Uterus (tissue), 3 donors: ENCODE measurements at regions not wholly inside any gene's neighbourhood (a gene's known extent, or its start where the extent isn't known, plus 50 kb on each side); places are given as distances from the start of the nearest gene placed in this dataset.

Experiments used
- DNase-seq, 2 donors: peaks; one replicate each; pipeline ENCODE4 v3.0.0-alpha.2; 2019 to 2020
- H3K27ac ChIP-seq, 2 donors: fragments of 200-600 bp; sonication (generic); 1 replicate in 1 of 2; 2 replicates in 1 of 2; pipeline ENCODE4 v1.5.1; 2016 to 2018
- H3K27me3 ChIP-seq, 2 donors: fragments of 200-600 bp; sonication (generic); one replicate each; pipeline ENCODE4 v1.5.1; 2018 to 2019; ENCODE audit warnings: control low read depth in 1 of 2
- H3K36me3 ChIP-seq, 2 donors: fragments of 200-600 bp; sonication (generic); one replicate each; pipeline ENCODE4 v1.5.1; 2019; ENCODE audit warnings: control low read depth in 1 of 2
- H3K4me1 ChIP-seq, 2 donors: fragments of 200-600 bp; sonication (generic); one replicate each; pipeline ENCODE4 v1.5.1; 2018 to 2019; ENCODE audit warnings: control low read depth in 1 of 2
- H3K4me3 ChIP-seq, 2 donors: fragments of 200-600 bp; sonication (generic); 1 replicate in 1 of 2; 2 replicates in 1 of 2; pipeline ENCODE4 v1.5.1; 2018 to 2019; ENCODE audit warnings: mild to moderate bottlenecking in 1 of 2
- H3K9me3 ChIP-seq, 2 donors: fragments of 200-600 bp; sonication (generic); one replicate each; pipeline ENCODE4 v1.5.1; 2019; ENCODE audit warnings: control low read depth in 1 of 2
- CTCF ChIP-seq, 4 experiments: fragments of 200-600 bp in 2 of 4; fragments of 450-650 bp in 2 of 4; sonication (generic) in 2 of 4; IDR thresholded peaks; one replicate each; pipeline ENCODE4 v1.5.1; 2016 to 2019; ENCODE audit warnings: antibody characterized with exemption in 4 of 4, mild to moderate bottlenecking in 2 of 4, moderate library complexity in 1 of 4
- POLR2A ChIP-seq, 2 donors: fragments of 450-650 bp; IDR thresholded peaks; one replicate each; pipeline ENCODE4 v1.6.1; 2016; ENCODE audit warnings: antibody characterized with exemption in 2 of 2, mild to moderate bottlenecking in 1 of 2, moderate library complexity in 1 of 2
- intact Hi-C: fragments of 100-400 bp; cut with DNase I; formaldehyde crosslinking; loops from one replicate; pipeline ENCODE4 v1.15.1; 2023; ENCODE audit warnings: low total_unique reads
- donor health status: DM: yes; HTN: yes; CAD: no.

DNA sequence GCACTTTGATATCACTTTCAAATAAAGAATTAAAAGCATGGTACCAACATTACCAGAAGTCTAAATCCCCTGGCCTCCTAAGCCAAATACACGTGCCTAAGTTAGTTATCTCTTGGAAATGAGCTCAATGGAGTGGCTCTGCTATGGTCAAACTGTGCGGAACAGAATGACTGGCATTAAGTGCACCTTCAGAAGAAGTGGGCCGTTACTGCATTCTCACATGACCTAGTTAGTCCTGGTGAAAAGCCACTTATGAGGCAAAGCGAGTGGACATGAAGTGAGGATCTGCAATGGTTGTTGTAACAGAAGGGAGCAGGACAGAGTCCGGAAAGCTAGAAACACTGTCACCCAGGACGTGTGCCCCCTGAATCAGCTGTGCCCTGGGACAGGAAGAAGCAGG lies 633.1 kb downstream of the IRX1 start:
- intact Hi-C loops: no loop called here
- Histone ChIP-seq H3K4me3 (no peak overlapping the region), H3K4me1 (no peaks in the 10 kb centered on the region), H3K9me3 (no peaks in the 10 kb centered on the region), H3K27me3 (no peaks in the 10 kb centered on the region), H3K36me3 (no peaks in the 10 kb centered on the region), H3K27ac (no peak overlapping the region)
- TF ChIP-seq CTCF (IDR thresholded peaks at IDR 0.05): no peak
- TF ChIP-seq POLR2A (IDR thresholded peaks at IDR 0.05): no peak
- DNase-seq: no peak

- H3K9me3 ChIP-seq: no peaks in the 10 kb centered on the region
- H3K36me3 ChIP-seq: no peaks in the 10 kb centered on the region
- DNase-seq: no peak
Observed at GRCh38 chr5:4229414-4230292, 634.0 kb downstream of the IRX1 start.

DNA sequence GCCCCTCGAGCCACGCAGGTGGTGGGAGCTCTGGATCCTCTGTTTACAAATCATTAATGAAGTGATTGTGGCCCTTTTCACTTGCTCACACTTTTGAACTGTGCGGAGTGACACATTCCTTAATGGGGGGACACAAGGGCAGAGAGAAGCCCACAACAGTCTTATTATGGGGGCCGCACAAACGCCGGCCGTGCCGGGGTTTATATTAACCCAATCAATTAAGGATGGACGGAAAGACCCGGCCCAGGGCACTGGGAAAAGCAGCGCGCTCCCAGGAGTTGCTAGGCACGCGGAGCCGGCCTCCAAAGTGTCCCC lies 634.8 kb downstream of the IRX1 start:
- Histone ChIP-seq H3K4me1 (no peaks in the 10 kb centered on the region), H3K4me3 (no peak overlapping the region), H3K9me3 (no peaks in the 10 kb centered on the region), H3K27ac (no peak overlapping the region), H3K36me3 (no peaks in the 10 kb centered on the region), H3K27me3 (no peaks in the 10 kb centered on the region)
- intact Hi-C loops: no loop called here
- TF ChIP-seq POLR2A (IDR thresholded peaks at IDR 0.05) (no peak), CTCF (IDR thresholded peaks at IDR 0.05) (no peak)
- DNase-seq: no peak

More at GRCh38 chr5:4229414-4230292, 634.0 kb downstream of the IRX1 start:
- TF ChIP-seq POLR2A (IDR thresholded peaks at IDR 0.05) (no peak), CTCF (IDR thresholded peaks at IDR 0.05) (no peak)
- Histone ChIP-seq H3K4me3 (no peak overlapping the region), H3K4me1 (no peaks in the 10 kb centered on the region), H3K27me3 (no peaks in the 10 kb centered on the region), H3K27ac (no peak overlapping the region)
- intact Hi-C loops: no loop called here

DNA sequence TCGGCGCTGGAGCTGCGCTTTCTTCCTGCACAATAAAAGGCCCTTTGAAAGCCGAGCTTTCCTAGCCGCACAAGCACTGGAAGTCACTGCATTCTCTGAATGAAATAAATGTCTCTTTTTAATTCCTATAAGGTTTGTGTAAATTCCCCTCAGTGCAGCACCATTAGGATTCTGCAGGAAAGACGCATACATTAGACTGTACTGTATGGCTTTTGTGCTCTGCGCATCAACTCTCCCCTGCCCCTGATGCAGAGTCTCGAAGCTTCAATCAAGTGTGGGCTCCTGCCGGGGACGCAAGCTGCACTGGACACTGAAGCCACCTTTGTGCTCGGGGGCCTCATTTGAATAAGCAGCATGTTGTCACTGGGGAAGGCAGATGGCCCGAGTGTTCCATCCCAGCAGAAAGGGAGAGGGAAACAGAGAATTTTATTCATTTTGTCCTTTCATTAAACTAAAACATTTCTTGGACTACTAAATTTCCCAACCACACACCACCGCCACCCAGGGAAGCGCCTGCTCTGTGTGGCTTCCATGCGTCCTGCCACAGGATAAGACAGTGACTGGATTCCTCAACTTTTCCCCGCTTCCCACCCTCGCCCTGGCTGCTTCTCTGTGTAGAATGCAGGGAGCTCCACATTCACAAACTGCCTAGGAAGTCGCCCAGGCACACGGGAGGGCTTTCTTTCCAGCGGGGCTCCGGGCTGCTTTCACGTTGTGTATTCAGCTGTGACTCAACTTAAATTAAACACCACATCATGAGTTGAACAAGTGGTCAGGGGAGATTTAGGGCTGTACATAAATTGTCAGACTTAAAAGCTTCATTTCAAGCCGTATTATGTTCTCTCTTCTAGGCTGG lies 635.4 kb downstream of the IRX1 start:
- no peak overlapping the region for H3K27ac ChIP-seq
- TF ChIP-seq CTCF (IDR thresholded peaks at IDR 0.05) (no peak), POLR2A (IDR thresholded peaks at IDR 0.05) (no peak)

GRCh38 chr5:4232084-4232483 lies 636.5 kb downstream of the IRX1 start:
- TF ChIP-seq POLR2A (IDR thresholded peaks at IDR 0.05): no peak
- TF ChIP-seq CTCF (IDR thresholded peaks at IDR 0.05): no peak
- intact Hi-C loops: no loop called here
- no peaks in the 10 kb centered on the region for H3K9me3 ChIP-seq
- no peaks in the 10 kb centered on the region for H3K36me3 ChIP-seq
- no peaks in the 10 kb centered on the region for H3K27me3 ChIP-seq
- no peaks in the 10 kb centered on the region for H3K4me1 ChIP-seq
- DNase-seq: no peak
- no peak overlapping the region for H3K27ac ChIP-seq
- H3K4me3 ChIP-seq: no peak overlapping the region

More for the DNA sequence above, 635.4 kb downstream of the IRX1 start:
- H3K27me3 ChIP-seq: no peaks in the 10 kb centered on the region
- DNase-seq: no peak
- no peaks in the 10 kb centered on the region for H3K4me1 ChIP-seq
- no peak overlapping the region for H3K4me3 ChIP-seq
- no peaks in the 10 kb centered on the region for H3K36me3 ChIP-seq
- H3K9me3 ChIP-seq: no peaks in the 10 kb centered on the region
- intact Hi-C loops: no loop called here
